Lower leg skin (tissue), 4 donors: ENCODE measurements at regions not wholly inside any gene's neighbourhood (a gene's known extent, or its start where the extent isn't known, plus 50 kb on each side); places are given as distances from the start of the nearest gene placed in this dataset.

ENCODE experiments used
- DNase-seq, 2 donors: peaks; one replicate each; pipeline ENCODE4 v3.0.0-alpha.2; 2019; ENCODE audit warnings: low spot score in 2 of 2
- H3K4me3 ChIP-seq: fragments of 200-600 bp; sonication (generic); 2 replicates; pipeline ENCODE4 v1.5.1; 2017; ENCODE audit warnings: mild to moderate bottlenecking, low read depth; ENCODE audit not compliant: poor library complexity, severe bottlenecking
- CTCF ChIP-seq, 3 donors: fragments of 450-650 bp; IDR thresholded peaks; one replicate each; pipeline ENCODE4 v1.5.1; 2016; ENCODE audit warnings: antibody characterized with exemption in 3 of 3, mild to moderate bottlenecking in 3 of 3, moderate library complexity in 2 of 3
- POLR2A ChIP-seq, 2 donors: fragments of 450-650 bp; IDR thresholded peaks; one replicate each; pipeline ENCODE4 v1.6.1; 2016 to 2017; ENCODE audit warnings: antibody characterized with exemption in 2 of 2, mild to moderate bottlenecking in 1 of 2, moderate library complexity in 1 of 2
- WGBS, 2 donors: methylation state at CpG; one replicate each; pipeline ENCODE4 v1.1.5; 2018; 5-methylcytosine and 5-hydroxymethylcytosine counted together
- intact Hi-C: fragments of 100-400 bp; cut with DNase I; formaldehyde crosslinking; loops from one replicate; pipeline ENCODE4 v1.15.0; 2023; ENCODE audit warnings: low total_unique reads

GRCh38 chr9:15096972-15097371 lies 186.7 kb upstream of the FREM1 start:
- TF ChIP-seq CTCF (IDR thresholded peaks at IDR 0.05) (no peak), POLR2A (IDR thresholded peaks at IDR 0.05) (no peak)
- 80 to 82% methylated on average over 2 of the region's 2 CpGs for WGBS, 2 donors
- H3K4me3 ChIP-seq, result no peak overlapping the region
- no peak for DNase-seq
- intact Hi-C loops, result no loop called here

GRCh38 chr9:15086778-15087324 lies 176.6 kb upstream of the FREM1 start:
- intact Hi-C loops, result no loop called here
- WGBS, 2 donors, result 60 to 68% methylated on average over 3 of the region's 3 CpGs
- TF ChIP-seq CTCF (IDR thresholded peaks at IDR 0.05), result no peak
- no peak for TF ChIP-seq POLR2A (IDR thresholded peaks at IDR 0.05)
- H3K4me3 ChIP-seq, result no peak overlapping the region
- DNase-seq, result no peak

GRCh38 chr9:15086156-15086763 lies 176.0 kb upstream of the FREM1 start:
- intact Hi-C loops, result no loop called here
- TF ChIP-seq POLR2A (IDR thresholded peaks at IDR 0.05), result no peak
- TF ChIP-seq CTCF (IDR thresholded peaks at IDR 0.05), result no peak
- WGBS, 2 donors, result 62 to 69% methylated on average over 6 of the region's 6 CpGs
- H3K4me3 ChIP-seq, result no peak overlapping the region
- DNase-seq, result no peak

GRCh38 chr9:15081021-15081753 lies 171.0 kb upstream of the FREM1 start:
- DNase-seq, result no peak
- TF ChIP-seq CTCF (IDR thresholded peaks at IDR 0.05) (no peak), POLR2A (IDR thresholded peaks at IDR 0.05) (no peak)
- H3K4me3 ChIP-seq, result no peak overlapping the region
- 83 to 85% methylated on average over 4 of the region's 4 CpGs for WGBS, 2 donors
- intact Hi-C loops, result no loop called here

- intact Hi-C loops, result no loop called here
- no peak overlapping the region for H3K4me3 ChIP-seq
- WGBS, 2 donors, result 90 to 91% methylated on average over 3 of the region's 3 CpGs
- DNase-seq, result no peak
- no peak for TF ChIP-seq POLR2A (IDR thresholded peaks at IDR 0.05)
- no peak for TF ChIP-seq CTCF (IDR thresholded peaks at IDR 0.05)
Measured at GRCh38 chr9:15080401-15080800, 170.2 kb upstream of the FREM1 start.
